NCI-H774 (cell line): ENCODE measurements at regions not wholly inside any gene's neighbourhood (a gene's known extent, or its start where the extent isn't known, plus 50 kb on each side); places are given as distances from the start of the nearest gene placed in this dataset.

Source experiments
- DNase-seq: peaks from one replicate; lab custom pipeline; 2025; lab: John Stamatoyannopoulos, UW

DNA sequence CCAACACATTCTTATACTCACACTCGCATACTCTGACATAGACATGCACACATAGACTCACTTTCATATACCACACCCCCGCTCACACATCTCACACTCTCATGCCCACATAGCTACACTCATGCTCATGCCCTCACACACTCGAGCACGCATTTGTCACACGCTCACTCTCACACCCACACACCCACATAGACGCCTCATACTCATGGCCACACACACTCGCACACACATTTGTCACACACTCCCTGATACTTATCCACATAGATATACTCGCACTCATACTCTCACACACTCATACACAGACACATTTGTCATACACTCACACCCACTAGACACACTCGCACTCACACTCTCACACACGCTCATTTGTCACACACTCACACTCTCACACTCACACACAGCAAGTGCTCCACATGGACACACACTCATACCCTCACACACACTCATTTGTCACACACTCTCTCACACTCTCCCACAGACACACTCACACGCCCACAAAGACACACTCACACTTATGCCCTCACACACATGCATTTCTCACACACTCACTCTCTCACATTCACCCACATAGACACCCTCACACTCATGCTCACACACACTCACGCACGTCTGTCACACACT, 50.9 kb downstream of the TNP1 start:
- no peak for DNase-seq

DNA sequence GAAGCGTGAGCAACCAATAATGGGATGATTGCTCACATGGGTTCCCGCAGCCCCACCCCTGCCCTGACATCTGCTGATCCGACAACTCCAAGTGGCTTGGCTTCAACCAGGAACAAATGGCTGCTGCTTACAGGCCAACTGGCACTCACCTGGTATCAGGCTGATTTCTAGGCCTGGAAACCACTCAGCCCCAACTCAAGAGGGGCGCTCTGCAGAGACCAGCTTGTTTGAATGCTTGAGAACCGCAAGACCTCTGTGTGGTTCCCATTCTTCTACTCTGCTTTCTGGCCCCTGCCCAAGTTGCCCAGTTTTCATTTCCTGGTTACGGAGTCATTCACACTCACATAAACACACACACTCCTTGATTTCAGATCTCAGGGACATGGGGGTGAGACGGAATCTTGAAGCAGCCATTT, 52.0 kb downstream of the TNP1 start:
- DNase-seq, result peak; percentile 77

DNA sequence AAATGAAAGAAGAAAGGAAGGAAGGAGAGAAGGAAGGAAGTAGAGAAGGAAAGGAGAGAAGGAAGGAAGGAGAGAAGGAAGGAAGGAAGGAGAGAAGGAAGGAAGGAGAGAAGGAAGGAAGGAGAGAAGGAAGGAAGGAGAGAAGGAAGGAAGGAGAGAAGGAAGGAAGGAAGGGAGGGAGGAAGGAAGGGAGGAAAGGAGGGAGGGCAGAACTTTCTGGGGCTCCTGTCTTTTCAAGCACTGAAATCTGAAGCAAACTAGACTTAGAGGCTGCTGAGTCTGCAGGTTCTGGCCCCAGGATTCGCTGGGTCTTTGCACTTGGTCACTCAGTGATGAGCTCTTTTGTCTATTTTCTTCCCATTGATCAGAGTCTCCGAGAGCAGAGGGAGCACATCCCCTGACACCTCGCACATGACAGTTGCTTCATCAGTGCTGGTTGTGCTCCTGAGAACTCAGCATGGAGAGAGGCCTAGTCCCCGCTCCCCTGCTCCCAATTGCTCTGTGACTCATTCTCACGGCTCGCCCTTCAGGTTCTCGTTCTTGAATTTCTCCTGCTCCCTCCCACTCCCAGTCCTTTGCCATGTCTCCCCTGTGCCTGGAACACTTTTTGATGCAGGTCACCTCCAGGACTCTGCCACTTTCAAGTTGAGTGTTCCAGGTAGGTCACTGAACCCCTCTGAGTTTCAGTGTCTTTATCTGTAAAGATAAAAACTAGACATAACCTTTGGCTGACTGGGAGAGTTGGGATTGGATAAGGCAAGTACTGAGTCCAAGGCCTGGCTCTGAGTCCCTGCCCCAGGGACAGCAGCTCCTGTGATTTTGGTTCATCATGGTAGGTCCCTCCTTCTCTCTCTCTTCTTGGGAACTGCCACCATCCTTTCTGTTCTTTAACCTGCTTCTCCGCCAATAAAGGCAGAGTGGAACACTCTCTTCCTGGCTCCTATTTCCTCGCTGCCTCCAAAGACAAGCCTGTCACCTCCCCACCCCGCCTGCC, 55.2 kb downstream of the TNP1 start:
- DNase-seq, result no peak

DNA sequence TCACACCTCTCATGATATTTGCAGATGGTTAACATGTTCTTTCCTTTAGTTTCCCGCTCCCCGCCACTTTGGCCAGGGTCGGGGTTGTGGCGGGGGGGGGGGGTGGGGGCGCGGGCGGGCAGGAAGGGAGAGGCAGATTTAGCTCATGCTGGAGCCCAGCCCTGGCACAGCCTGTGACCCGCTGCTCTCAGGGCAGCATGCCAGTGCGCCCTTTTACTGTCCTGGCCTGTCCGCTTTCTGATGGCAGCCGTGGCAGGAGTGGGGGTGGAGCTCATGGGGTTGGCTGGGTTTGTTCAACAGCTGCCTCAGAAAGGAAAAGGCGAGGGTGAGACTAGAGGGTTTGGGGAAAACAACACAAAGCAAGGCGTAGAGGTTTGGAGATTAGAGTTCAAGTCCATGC, 56.1 kb downstream of the TNP1 start:
- peak; percentile 27 for DNase-seq

DNA sequence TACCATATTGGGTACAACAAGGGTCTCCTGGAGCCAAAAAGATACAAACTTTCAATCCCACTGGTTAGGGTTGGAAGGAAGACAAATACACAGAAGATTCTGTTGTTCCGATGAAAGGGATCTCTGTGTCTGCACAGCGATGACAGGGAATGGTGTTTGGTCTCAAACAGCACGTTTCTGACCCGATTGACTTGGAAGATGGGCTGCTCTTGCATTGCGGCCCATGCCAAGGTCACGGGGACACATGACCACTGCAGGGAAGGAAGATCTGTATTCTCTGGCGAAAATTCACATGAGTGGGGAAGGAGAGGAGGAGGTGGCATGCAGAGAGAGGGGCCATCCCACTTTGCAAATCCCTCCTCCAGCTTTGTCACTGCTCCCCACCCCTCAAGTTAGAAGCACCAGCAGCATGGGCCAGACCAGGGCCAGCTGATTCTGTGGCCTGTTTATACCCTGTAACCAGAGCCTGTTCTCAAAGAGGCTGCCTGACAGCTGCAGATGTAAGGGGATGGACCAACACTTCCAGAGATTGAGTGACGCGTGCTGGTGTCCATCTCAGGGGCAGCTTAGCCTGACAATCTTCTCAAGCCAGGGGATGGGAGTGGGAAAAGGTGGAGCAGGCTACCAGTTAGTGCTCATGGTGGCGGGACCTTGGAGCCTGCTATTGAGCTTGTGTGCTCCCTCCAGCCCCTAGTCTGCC, 57.2 kb downstream of the TNP1 start:
- no peak for DNase-seq

DNA sequence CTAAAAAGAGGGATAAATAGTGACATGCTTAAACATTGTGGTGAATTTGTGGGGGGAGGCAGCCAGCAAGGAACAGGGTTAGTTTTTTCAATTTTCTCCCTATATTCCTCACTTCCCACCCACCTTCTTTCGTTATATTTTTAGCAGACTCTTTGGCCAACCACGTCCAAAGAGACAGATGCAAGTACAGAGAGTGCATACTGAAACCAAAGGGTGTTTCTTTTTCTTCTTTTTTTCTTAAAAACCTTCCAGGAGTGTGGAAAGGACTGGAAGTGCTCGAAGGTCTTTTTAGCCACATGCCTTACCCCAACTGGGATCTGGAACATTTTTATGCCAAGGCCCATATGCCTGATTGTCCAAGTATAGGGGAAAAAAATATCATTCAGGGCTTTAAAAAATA, 59.0 kb downstream of the TNP1 start:
- DNase-seq, result no peak

DNA sequence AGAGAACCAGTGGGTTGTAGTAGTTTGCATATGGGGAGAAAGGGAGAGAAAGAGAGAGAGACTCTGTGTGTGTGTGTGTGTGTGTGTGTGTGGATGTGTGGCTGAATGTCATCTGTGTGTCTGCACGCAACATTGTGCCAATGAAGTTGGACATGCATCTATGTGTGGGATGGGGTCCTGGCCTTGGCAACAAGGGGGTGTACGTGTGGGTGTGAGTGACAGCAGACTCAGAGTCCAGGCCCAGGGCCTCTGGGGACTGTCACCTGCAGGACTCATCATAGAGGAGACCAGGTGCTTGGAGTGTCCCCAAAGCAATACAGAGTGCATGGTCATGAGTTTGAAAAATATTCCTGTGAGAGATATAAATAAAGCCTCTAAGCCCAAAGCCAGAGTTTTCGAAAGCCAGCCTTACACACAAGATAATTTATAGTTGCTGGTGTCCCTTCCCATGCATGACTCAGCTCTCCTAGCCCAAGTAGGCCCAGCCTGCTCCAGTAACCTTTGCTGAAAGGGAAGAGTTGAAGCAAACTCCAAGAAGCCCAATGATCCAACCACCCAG, 59.9 kb downstream of the TNP1 start:
- no peak for DNase-seq

DNA sequence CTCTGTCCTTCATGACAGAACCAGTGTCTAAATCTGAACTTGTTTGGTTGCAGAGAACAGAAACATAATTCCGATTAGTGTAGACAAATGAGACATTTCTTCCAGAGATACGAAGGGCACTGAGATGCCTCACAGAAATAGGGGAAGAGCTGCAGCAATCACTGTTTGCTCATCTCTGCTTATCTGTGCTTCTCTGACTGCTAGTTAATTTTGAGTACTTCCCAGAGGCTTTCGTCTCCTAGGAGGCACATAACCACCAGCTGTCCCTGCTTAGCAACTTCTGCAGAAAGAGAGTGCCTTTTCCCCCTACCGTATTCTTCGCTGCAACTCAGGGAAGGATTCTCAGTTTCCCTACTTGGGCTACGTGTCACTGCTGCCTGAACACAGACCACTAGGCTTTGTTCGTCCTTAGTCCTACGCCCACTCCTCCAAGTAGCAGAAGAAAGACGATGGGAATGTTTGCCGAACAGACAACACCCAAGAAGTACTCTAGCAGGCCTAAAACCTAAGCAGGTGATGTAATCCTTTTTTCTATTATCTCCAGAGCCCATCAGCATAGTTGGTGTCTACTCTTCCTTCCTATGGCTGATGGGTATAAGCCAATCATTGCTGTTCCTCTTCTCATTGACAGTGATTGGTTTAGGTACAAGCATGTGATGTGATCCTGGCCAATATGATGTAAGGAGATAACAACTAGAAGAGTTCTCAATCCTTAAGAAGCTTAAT, 63.6 kb downstream of the TNP1 start:
- DNase-seq, result no peak

DNA sequence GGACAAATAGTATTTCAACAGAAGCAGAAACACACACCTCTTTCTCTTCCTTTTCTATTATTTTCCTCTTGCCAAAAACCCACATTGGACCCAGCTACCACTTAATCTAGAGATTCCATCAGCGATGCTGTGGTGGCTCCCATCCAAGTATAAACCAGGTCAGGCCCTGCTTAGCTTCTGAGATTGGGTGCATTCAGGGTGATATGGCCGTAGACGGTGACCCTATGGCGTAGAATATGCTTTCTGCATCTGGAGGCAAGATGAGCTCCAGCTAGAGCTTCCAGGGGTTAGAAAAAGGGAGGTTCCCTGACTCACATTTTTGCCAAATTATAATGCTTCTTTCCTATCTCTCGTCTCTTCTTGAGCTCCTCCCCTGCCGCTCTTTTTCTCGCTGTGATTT, 66.5 kb downstream of the TNP1 start:
- DNase-seq, result no peak

DNA sequence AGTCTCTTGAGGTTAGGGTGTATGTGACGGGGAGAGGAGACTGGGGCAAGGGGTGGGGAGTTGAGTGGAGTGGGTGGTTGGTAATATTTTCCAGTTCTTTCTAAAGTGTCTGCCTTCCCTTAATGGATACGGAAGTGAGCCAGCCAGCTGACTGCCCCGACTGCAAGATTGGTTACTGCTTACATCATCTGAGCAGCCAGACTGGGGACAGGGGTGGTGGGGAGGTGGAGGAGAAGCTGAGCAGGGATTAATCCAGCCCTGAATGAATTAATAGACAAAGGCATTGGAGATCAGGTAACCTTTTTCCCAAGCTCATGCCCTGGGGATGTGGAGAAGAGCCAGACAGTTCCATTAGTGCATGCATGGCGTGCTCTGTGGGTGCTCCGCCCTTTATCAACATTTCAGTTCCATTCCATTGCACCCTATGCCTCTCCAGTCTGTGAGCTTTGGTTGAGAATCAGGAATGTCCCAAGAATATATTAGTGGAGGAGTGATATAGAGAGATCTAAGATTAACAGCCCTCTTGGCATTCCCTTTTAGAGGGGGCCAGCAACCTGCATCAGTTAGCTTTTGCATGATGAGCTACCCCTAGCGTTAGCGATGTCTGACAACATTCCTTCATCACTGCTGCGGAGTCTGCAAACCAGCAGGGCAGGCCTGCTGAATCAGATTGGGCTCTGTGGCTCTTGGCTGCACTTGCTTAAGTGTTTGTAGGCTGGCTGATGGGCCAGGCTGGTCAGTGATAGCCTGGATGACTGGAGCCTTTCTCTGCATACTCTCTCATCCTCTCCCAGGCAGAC, 67.4 kb downstream of the TNP1 start:
- DNase-seq, result no peak

DNA sequence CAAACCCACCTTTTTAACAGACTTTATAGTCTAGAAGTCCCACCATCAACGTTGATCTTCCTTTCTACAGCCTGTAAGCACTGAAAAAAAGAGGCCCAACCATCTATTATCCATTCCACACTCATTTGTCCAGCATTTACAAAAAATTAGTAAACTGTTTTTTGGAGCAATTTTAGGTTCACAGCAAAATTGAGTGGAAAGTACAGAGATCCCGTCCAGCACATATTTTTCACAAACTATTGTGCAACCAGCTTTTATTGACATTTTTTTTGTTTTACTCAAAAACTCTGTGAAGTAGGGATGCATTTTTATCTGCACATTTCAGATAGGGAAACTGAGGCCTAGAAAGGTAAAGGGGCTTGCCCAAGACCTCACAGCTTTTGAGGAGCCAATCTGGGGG, 68.6 kb downstream of the TNP1 start:
- no peak for DNase-seq

DNA sequence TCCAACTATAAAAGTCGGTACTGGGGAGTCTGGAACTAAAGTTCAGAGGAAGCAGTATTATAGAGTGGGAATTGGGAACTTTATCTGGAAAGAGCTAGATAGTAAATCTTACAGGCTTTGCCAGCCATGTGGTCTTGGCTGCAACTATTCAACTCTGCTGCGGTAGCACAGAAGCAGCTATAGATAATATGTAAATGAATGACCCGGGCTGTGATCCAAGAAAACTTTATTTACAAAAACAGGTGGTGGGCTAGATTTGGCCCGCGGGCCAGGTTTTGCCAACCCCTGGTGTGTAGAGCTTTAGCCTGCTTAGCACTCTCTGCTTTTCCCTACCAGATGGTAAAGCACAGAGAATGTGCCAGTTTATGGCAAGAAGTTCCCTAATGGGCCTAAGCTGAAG, 70.8 kb downstream of the TNP1 start:
- DNase-seq, result no peak

DNA sequence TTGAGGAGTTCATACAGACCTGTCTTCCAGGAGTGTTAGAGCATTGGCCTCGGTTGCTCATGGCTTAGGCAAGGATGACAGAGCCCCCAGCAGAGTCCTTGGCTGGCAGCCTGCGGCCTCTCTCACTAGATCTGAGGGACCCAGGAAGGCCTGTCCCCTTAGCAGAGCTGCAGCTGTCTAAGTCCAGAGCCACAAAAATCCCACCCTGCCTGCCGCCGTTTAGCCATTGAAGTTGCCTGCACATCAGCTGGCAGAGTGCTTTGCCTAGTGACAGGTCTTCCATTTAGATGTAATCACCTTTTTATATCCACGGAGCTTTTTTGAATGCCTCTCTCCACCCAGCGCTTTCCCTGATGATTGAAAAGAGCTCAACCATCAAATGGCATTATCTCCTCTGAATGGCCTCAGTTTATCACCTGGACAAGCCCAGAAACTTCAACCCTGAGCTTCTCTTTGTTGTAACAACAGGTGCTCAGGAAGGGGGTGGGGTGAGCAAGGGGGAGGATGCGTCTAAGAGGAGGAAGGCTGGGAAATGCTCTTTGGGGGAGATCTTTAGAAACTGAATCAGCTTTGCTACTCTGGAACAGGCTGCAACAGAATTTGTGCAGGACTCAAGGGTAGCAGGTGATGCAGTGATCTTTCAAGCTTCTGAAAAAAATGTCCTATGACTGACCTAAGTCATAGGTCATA, 71.9 kb downstream of the TNP1 start:
- no peak for DNase-seq

DNA sequence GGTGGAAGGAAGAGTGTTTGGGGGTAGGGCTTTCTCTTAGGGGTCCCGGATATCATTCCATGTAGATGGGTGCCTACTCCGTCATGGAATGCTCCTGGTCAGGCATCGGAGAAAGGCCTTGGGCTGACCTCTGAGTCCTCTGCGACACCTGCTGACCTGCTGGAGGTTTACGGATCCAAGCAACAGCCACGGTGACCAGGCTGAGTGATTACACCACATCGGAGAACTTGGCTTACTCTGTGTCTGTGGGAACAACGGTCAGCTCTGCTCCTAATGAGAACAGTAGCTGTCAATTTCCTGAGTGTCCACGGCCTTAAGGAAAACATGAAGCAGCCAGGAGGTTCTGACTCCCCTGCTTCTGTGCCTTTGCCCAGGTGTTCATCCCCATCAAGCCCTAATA, 73.2 kb downstream of the TNP1 start:
- no peak for DNase-seq

DNA sequence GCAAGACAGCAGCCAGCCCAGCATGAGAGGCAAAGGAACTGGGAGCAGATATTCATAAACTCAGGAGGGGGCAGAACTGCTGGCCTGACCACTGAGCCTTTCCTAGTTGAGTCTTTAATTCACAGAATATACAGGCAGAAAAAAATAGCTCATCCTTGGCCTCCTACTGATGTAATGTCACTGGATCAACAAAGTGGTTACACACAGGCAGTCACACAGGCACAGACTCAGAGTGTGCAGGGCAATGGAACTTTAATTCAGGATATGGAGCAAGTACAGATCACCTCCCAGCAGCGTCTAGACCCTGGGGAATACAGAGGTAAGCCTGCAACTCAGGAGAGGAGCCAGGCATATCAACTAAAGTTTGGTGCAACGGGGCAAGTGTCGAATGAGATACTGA, 75.4 kb downstream of the TNP1 start:
- no peak for DNase-seq

DNA sequence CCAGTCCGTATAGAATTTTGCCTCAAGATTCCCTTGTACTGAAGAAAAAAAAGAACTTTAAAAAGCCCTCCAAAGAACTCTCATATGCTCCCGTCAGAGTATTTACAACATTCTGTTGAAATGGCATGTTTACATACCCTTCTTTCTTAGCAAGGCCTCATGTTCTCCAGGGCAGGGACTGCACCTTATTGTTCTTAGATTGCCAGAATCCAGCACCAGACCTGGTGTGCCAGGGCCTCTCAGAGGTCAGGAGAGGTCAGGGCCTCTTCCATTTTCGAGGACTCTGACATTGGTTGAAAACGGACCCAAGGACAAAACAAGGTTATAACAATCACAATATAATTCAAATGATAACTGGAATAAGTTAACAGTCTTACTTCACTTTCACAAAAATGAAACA, 78.2 kb downstream of the TNP1 start:
- no peak for DNase-seq

DNA sequence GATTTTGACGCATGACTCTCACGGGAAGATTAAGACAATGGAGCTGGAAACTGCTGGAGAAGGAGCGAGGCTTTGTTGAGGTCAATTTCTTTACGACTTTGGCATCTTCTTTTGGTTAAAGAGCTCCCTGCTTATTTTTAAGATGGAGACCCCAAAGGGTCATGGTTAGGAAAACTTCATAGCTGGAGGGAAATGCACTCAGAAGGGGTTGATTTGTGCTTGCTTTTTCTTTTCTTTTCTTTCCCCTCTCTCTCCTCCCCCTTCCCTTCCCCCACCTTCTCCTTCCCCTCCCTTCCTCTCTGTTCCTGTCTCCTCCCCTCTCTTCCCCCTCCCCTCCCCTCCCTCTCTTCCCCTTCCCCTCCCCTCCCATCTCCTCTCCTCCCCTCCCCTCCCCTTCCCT, 79.0 kb downstream of the TNP1 start:
- DNase-seq, result no peak

DNA sequence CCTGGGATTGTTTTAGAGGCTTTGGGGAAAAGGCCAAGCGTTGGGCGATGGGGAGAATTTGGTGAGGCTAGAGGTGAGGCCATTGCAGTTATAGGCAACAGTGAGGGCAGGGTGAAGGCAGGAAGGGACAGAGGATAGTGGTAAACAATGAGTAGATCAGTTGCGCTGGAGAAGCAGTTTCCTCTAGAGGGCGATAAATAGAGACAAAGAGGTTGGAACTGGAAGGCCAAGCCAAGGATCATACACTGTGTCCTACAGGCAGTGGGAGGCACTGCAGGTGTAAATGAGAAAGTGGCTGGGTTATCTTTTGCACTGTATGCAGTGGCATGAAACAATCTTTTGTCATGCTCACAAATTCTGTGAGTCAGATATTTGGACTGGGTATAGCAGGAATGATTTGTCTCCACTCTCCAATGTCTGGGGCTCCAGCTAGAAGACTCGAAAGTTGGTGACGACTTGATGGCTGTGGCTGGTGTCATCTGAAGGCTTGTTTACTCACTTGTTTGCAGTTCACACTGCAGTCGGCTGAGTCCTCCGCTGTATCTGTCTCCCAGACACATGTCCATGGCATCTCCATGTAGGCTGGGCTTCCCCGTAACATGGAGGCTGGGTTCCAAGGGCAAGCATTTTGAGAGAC, 82.1 kb downstream of the TNP1 start:
- DNase-seq, result peak; percentile 83

DNA sequence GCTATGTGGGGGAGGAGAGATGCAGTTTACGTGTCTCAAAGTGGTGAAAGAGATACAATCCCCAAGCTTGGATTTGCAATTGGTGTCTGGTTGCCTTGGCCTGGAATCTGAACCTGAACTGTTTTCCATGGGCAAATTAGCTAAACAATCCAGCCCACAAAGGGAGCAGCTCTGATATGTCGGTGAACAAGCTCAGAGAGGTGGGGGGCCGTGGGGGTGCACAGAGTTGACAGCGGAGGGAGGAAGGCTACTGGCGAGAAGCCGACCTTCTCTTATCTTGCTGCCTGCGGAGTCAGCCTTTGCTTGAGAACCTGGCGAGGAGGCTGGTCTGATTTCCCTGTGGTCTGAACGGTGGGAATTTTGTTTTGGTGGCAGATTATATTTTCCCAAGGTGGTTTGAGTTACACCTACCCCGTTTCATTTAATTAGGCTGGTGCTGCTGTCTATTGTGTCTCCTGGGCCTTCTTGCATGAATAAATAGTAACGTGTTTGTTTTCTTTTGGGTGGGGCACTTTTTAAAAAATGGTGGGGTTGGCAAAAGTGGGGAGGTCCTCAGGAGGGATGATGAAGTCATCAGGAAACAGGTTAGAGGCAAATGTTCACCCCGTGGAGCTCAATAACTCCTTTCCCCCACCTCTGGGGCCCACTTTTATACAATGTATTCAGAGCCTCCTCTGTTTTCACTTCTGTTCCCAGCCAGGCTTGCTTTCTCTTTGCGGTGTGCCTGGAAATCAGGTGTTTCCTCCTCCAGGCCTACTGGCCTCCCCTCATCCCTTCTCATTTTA, 80.9 kb upstream of the IGFBP5 start:
- peak; percentile 68 for DNase-seq
